GM12872 (cell line): ENCODE measurements at regions not wholly inside any gene's neighbourhood (a gene's known extent, or its start where the extent isn't known, plus 50 kb on each side); places are given as distances from the start of the nearest gene placed in this dataset.

Experiments used
- TF ChIP-seq, protein P1 (sequence below): IDR thresholded peaks from 3 replicates; pipeline ENCODE4 v1.5.1; 2011; ENCODE audit warnings: low read depth, mild to moderate bottlenecking, low read length, moderate library complexity; ENCODE audit not compliant: insufficient read depth

DNA sequence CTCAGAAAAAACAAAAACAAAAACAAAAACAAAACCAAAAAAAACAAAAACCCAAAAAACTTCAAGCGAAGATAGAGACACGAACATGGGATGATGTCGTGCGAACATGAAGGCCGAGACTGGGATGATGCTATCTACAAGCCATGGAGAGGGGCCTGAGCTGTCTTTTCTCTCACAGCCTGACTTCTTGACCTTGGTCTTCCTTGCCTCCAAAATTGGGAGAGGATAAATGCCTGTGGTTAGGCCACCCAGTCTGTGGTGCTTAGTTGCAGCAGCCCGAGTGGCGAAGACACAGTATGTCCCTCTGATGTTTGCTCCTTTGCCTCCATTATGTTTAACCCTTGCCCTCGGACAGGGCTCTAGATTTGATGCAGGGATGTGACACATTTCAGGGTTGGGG, 130.4 kb upstream of the BASP1 start:
- TF ChIP-seq, protein P1, sequence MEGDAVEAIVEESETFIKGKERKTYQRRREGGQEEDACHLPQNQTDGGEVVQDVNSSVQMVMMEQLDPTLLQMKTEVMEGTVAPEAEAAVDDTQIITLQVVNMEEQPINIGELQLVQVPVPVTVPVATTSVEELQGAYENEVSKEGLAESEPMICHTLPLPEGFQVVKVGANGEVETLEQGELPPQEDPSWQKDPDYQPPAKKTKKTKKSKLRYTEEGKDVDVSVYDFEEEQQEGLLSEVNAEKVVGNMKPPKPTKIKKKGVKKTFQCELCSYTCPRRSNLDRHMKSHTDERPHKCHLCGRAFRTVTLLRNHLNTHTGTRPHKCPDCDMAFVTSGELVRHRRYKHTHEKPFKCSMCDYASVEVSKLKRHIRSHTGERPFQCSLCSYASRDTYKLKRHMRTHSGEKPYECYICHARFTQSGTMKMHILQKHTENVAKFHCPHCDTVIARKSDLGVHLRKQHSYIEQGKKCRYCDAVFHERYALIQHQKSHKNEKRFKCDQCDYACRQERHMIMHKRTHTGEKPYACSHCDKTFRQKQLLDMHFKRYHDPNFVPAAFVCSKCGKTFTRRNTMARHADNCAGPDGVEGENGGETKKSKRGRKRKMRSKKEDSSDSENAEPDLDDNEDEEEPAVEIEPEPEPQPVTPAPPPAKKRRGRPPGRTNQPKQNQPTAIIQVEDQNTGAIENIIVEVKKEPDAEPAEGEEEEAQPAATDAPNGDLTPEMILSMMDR = no peak

DNA sequence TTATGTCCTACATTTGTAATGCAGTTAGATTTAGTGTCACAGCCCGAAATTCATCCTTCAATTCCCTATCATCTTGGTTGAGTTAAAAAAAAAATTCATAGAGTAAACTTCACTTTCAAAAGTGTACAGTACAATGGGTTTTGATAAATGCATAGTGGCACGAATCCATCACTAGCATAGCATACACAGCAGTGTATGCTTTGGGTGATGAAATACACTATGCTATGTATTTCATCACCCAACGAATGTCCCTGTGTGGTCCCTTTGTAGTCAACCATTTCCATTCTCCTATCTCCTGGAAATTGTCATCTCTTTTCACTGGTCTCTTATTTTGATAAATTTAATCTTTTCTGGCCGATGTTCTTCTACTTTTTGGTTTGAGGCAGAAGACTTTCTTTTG, 129.4 kb upstream of the BASP1 start:
- TF ChIP-seq, protein P1 = no peak

DNA sequence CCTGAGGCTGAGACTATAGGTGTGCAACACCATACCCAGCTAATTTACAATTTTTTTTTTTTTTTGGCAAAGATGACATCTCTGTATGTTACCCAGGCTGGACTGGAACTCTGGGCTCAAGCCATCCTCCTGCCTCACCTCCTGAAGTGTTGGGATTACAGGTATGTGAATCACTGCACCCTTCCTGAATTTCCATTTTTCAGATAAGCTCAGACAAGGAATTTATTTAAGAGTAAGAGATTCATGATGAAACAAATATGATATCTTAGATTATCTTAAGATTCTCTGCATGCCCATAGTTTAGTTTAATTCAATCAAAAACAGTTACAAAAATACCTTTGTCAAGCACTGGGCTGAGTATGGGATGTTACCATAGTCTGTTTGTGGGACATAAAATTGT, 128.4 kb upstream of the BASP1 start:
- TF ChIP-seq, protein P1 = no peak

DNA sequence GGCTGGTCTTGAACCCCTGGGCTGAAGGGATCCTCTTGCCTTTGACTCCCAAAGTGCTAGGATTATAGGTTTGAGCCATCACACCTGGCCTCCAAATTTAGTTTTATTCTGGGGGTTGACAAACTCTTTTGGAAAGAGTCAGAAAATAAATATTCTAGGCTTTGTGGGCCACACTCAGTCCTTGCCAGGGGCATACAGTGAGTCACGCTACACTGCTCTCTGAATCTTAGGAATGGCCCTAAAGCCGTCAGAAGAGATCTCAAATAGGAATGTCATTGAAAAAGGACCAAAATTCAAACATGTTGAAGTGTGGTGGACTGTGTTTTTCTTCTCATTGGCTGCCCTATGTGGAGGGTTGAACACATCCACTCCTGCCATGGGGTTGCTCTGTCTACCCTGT, 127.7 kb upstream of the BASP1 start:
- TF ChIP-seq, protein P1 = no peak

DNA sequence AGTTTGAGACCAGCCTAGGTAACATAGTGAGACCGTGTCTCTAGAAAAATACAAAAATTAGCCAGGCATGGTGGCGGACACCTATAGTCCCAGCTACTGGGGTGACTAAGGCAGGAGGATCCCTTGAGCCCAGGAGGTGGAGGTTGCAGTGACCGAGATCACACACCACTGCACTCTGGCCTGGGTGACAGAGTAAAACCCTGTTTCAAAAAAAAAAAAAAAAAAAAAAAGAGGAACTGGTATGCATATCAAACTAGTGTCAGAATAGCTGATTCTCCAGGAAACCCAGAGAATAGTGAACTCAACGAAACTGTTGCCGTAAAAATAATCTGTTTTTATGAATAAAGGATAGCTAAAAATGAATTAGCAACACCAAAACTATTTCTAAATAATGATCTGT, 126.6 kb upstream of the BASP1 start:
- TF ChIP-seq, protein P1 = no peak

DNA sequence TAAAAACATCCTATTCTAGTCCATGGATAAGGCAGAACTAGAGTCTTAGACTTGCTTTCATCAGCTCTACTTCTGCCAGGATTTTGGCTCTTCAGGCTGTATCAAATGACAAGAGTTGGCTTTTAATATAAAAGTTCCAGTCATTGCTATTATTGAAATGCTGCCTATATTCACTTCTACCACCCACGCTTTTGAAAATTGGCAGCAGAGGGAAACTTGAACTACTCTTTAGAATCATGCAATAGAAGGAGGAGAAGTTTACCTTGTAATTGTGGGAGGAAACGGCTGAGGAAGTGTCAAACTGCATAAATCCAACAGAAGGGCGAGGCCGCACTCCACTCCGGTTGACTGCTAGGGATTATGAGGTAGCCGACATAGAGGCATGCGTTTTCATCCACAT, 122.6 kb upstream of the BASP1 start:
- TF ChIP-seq, protein P1 = no peak

DNA sequence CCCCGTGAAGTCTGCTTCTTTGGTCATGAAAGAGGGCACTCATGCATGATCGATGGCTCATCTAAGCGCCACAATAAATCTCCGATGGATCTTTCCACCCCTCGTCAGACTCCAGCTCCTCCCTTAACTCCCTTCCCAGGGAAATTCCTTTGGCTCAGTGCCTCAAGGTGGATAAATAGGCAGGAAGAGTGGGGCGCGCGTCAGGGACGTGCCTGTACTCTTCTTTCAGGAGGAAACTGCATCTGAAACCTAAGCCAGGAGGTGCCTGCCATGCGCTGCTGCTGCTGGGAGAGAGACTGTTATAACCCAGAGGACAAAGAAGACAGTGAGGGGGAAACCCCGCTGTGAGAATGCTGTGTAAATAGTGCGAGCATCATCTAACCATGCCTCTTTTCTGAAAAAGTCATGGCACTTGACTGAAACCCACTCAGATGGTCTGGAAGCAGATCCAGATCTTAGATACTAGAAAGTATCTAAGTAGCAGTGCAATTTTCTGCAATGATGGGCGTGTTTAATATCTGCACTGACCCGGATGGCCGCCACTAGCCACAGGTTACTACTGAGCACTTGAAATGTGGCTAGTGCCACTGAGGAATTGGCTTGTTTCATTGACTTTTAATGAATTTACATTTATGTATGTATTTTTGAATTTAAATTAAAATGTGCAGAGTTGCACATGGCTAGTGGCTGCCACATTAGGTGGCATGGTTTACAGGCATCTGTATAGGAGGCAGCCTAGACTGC, 120.3 kb upstream of the BASP1 start:
- TF ChIP-seq, protein P1 = no peak
